ENCODE measurements at regions not wholly inside any gene's neighbourhood (a gene's known extent, or its start where the extent isn't known, plus 50 kb on each side); places are given as distances from the start of the nearest gene placed in this dataset.
A peak's percentile ranks its signal among the peaks of the same experiment; 100 is the strongest.
"Not testable (repeated sequence)": the region's sequence is repeated elsewhere in the genome, so short reads cannot be mapped to it uniquely, and the experiment has no call there.

DNA sequence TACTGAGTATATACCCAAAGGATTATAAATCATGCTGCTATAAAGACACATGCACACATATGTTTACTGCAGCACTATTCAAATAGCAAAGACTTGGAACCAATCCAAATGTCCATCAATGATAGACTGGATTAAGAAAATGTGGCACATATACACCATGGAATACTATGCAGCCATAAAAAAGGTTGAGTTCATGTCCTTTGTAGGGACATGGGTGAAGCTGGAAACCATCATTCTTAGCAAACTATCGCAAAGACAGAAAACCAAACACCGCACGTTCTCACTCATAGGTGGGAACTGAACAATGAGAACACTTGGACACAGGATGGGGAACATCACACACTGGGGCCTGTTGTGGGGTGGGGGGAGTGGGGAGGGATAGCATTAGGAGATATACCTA, 378.3 kb upstream of the PIK3R1 start:
- not testable (repeated sequence) for DNase-seq (ENCODE audit: low read depth in 4 of 4, low spot score in 2 of 4)

DNA sequence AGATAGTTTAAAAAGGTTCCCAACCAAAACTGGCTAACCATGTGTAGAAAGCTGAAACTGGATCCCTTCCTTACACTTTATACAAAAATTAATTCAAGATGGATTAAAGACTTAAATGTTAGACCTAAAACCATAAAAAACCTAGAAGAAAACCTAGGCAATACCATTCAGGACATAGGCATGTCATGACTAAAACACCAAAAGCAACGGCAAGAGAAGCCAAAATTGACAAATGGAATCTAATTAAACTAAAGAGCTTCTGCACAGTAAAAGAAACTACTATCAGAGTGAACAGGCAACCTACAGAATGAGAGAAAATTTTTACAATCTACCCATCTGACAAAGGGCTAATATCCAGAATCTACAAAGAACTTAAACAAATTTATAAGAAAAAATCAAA, 379.1 kb upstream of the PIK3R1 start:
- not testable (repeated sequence) for DNase-seq (ENCODE audit: low read depth in 4 of 4, low spot score in 2 of 4)

DNA sequence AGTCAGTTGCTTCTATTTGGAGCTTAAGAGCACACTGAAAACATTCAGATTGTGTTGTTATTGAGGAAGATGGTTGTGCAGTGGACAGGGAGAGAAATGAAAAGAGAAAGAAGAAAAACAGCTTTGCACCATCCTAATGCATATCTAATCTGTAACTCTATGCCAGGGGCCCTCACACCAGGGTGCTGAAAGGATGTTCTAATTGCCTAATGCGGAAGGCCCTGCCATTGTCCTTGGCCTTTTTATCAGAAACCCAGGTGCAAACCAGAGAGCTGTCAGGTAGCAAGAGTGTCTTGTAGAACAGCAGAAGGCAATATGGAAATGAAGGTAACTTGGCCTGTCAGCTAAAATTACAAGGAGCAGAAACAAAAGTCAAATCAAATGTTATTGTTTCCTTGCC, 384.5 kb upstream of the PIK3R1 start:
- no peak for DNase-seq (ENCODE audit: low read depth in 4 of 4, low spot score in 2 of 4)

DNA sequence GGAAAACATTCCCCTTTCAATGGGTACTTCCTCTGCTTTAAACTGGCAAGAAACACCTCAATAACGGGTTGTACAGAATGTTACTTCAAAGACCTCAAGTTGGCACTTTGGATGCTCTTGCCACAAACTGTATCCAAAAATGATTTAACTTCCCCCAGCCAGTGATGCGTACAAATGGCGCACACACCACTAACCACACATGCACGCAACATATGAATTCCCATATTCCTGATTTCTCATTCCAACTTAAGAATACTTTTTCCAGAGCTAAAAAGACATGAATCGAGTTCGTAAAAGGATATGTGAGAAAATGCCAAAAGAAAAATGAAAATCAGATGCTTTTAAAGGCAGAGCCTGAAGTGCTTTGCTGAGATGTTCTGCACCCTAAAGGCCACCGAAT, 388.0 kb upstream of the PIK3R1 start:
- no peak for DNase-seq (ENCODE audit: low read depth in 4 of 4, low spot score in 2 of 4)

GRCh38 chr5:67824852-67825251, 390.7 kb upstream of the PIK3R1 start:
- no peak for DNase-seq (ENCODE audit: low read depth in 4 of 4, low spot score in 2 of 4)

DNA sequence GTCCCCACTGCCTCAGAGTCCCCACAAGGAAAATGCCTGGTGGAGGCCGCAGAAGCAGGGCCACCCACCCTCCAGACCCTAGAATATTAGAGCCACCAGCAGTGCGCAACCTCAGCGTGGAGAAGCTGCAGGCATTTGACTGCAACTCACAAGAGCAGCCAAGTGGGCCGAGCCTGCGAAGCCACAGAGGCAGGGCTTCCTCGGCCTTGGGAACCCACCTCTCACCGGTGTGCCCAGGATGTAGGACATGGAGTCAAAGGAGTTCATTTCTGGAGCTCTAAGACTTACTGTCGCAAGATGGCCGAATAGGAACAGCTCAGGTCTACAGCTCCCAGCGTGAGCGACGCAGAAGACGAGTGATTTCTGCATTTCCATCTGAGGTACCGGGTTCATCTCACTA, 397.9 kb upstream of the PIK3R1 start:
- no peak for DNase-seq (ENCODE audit: low read depth in 4 of 4, low spot score in 2 of 4)

DNA sequence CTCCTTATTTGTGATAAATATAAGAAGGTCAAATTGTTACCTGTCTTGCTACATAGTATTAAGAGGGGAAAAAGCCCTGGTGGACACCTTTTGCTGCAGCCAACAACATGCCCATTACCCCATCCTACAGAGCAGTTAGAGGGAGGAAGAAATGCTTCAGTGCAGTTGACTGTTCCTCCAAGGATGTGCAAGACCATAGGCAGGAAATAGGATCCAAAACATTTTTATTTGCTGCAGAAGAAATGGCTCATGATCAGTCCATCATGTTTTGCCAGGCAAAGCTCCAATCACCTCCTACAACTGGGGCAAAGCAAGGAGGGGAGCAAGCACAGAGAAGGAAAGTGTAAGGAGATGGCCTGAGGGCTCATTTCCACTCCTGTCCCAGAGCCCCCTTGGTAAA, 399.1 kb upstream of the PIK3R1 start:
- DNase-seq (ENCODE audit: low read depth in 4 of 4, low spot score in 2 of 4) = no peak

- no peak for DNase-seq (ENCODE audit: low read depth in 4 of 4, low spot score in 2 of 4)
Observed at GRCh38 chr5:67815455-67816391, 399.8 kb upstream of the PIK3R1 start.

- no peak for DNase-seq (ENCODE audit: low read depth in 4 of 4, low spot score in 2 of 4)
Observed at GRCh38 chr5:67814569-67815311, 400.8 kb upstream of the PIK3R1 start.

DNA sequence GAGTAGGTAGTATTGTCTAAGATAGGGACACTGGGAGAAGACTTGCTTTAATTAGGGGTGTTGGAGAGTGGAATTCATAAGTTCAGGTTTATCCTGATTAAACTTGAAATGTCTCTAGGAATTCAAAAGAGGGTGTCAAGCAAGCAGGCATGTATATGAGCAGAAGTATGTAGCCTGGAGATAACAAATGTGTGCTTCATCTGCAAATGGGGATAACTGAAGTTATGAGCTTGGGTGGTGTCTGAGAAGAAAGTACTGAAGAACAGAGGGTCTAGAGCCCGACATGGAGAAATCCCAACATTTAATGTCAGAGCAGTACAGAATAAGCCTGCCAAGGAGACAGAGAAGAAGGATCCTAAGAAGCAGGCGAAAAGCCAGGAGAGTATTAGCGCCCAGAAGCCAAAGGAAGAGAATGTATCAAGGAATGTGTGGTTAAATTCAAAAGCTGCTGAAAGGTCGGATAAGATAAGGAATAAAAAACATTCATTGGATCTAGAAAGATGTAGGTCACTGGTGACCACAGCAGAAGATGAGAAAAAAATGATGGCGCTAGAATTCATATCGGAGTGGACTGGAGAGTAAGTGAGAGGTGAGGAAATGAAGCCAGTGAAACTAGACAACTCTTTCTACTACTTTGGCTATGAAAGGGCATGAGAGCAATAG, 401.5 kb upstream of the PIK3R1 start:
- no peak for DNase-seq (ENCODE audit: low read depth in 4 of 4, low spot score in 2 of 4)

- DNase-seq (ENCODE audit: low read depth in 4 of 4, low spot score in 2 of 4) = peak in 2 of 4 donors; percentile 24
Observed at GRCh38 chr5:67809589-67809988, 406.0 kb upstream of the PIK3R1 start.

DNA sequence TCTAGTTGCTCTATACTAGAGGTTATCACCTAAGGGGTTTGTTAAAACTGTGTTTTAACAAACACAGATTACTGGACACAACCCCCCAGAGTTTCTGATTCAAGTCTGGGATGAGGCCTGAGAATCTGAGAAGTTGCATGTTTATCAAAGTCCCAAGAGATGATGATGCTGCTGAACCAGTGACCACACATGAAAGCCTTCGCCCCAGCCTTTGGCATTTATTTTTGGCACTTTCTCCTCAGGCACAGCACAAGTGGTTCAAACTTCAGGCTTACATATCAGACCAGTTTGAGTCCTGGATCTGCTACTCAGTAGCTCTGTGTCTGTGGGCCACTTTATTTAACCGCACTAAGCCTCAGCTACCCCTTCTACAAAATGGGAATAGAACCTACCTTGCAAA, 407.2 kb upstream of the PIK3R1 start:
- no peak for DNase-seq (ENCODE audit: low read depth in 4 of 4, low spot score in 2 of 4)

DNA sequence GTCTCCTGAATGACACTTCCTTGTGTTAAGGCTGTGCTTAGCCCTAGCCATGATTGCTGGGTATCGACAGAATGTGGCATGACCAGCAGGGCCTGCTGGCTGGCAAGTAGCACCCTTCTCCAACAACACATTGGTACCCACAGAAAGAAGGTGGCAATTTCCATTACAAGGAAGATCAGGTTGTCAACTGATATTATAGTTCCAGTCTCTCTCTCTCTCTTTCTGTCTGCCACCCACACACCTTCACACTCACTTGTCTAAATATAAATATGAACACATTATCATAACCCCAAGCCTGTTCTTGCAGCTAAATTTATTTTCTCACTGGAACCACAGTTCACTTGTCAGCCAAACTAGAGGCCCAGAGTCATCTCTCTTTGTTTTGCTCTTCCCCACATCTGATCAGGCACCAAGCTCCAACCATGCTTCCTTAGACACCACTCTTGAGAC, 408.1 kb upstream of the PIK3R1 start:
- no peak for DNase-seq (ENCODE audit: low read depth in 4 of 4, low spot score in 2 of 4)

GRCh38 chr5:67806654-67807438, 408.7 kb upstream of the PIK3R1 start:
- no peak for DNase-seq (ENCODE audit: low read depth in 4 of 4, low spot score in 2 of 4)

- no peak for DNase-seq (ENCODE audit: low read depth in 4 of 4, low spot score in 2 of 4)
Observed at GRCh38 chr5:67805666-67806348, 409.7 kb upstream of the PIK3R1 start.

- DNase-seq (ENCODE audit: low read depth in 4 of 4, low spot score in 2 of 4) = no peak
Observed at GRCh38 chr5:67802766-67803165, 412.8 kb upstream of the PIK3R1 start.

GRCh38 chr5:67799732-67800234, 415.8 kb upstream of the PIK3R1 start:
- no peak for DNase-seq (ENCODE audit: low read depth in 4 of 4, low spot score in 2 of 4)

DNA sequence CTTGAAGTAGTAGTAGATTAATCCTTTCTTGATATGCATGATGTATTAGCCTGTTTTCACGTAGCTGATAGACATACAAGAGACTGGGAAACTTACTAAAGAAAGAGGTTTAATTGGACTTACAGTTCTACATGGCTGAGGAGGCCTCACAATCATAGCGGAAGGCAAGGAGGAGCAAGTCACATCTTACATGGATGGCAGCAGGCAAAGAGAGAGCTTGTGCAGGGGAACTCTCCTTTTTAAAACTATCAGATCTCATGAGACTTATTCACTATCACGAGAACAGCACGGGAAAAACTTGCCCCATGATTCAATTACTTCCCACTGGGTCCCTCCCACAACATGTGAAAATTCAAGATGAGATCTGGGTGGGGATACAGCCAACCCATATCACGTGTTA, 417.1 kb upstream of the PIK3R1 start:
- DNase-seq (ENCODE audit: low read depth in 4 of 4, low spot score in 2 of 4) = not testable (repeated sequence)

DNA sequence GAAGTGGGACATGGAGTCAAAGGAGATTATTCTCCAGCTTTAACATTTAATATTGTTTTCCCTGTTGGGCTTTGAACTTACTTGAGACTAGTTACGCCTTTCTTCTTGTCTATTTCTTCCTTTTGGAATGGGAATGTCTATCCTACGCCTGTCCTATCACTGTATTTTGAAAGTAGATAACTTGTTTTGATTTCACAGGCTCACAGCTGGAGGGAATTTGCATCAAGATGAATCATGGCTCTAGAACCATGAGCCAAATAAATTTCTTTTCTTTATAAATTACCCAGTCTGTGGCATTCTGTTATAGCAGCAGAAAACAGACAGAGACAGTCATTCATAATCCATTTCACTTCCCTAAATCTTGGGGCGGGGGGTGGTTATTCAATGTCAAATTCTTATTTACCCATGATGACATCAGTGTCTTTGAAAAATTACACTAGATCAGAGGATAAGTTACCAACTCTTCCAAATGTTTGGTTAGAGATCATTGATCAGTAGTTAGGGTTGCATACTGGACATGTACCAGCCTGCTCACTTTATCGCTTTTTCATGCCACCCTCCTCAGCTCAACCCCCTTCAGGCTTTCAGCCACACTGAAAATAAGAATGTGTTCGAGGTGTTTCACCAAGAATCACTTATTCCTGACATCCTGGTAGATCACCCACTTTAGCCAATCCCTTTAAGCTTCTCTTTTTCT, 419.6 kb upstream of the PIK3R1 start:
- DNase-seq (ENCODE audit: low read depth in 4 of 4, low spot score in 2 of 4) = no peak
